Daoy (cell line): ENCODE measurements at regions not wholly inside any gene's neighbourhood (a gene's known extent, or its start where the extent isn't known, plus 50 kb on each side); places are given as distances from the start of the nearest gene placed in this dataset.

ENCODE experiments used
- DNase-seq: peaks from one replicate; pipeline ENCODE4 v3.0.0-alpha.2; 2015; ENCODE audit warnings: low read depth

DNA sequence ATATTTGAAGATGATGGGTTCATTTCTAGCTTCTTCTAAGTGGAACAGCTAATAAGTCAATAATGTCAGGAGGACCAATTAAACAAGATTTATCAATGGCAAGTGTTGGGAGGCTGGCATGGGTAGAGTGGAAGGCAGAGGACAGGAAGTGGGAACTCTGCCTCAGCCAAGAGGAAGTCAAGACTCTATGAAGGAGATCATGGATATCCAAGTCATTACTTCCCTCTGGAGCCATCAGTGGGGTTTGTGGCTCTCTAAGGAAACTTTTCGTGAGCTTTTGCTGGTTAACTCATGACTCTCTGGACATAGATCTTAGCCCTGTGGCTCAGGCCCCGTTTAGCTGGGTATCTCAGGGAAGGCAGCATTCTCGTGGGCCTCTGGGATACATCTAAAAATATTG lies 410.4 kb upstream of the ID2 start:
- no peak for DNase-seq

DNA sequence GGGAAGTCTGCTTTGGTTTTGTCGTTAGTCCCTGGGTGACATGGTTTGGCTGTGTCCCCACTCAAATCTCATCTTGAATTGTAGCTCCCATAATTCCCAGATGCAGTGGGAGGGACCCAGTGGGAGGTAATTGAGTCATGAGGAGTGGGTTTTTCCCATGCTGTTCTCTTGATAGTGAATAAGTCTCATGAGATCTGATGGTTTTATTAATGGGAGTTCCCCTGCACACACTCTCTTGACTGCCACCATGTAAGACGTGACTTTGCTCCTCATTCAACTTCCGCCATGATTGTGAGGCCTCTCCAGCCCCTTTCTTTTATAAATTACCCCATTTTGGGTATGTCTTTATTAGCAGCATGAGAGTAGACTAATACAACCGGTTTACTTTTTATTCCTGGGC lies 405.8 kb upstream of the ID2 start:
- DNase-seq: no peak

DNA sequence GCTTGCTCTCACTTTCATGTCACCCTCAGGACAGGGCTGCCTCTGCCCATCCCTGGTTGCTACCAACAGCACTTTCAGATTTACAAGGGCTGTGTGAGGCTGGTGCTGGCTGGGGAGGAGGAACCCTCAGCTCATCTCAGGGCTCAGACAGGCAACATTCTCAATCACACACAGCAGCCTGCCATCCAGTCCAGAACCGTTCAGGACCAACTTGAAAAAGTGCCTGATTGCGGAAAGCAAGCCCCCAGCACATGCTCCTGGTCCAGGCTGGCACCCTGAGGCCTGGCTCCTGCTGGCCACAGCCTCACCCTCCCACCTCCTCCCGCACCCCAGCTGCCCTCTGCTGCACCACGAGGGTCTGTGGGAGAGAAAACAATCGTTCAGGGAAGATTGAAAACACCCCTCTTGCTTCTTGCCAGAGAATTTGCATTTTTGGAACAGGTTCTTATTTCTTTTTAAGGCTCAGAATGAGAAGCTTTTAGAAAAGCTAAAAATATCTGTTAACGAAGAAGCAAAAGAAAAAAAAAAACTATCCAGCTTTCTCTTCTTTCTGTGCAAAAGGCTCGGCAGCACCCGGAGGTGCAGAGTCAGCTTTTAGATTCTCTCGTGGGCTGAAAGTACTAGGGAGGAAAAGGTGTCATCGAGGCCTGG lies 403.8 kb upstream of the ID2 start:
- no peak for DNase-seq

DNA sequence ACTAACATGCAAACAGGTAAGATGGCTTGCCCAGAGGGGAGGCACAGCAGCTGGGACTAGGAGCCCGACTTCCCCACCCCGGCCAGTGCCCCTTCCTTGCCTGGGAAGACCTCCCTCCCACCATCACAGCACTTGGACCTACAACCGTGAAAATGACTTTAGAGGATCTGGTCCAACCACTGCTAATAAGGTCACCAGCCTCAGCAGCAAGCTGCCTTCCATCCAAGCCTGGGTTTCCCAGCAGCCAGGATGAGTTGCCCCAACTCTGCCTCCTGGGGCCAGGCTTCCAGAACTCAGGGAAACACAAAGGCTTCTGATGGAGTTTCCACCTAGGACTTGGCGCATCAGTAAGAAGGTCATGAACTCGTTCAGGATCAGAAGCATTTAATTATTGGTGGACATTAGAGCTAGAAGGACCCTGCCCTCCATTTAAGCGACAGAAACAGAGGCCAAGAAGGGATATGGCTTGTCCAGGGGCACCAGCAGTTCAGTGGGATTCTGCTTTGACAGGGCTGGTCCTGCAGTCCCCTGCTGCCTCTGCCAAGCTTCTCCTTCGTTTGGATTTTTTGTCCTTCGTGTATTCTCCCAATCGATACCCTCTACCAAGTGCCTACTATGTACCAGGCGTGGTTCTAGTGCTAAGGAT lies 403.0 kb upstream of the ID2 start:
- no peak for DNase-seq

DNA sequence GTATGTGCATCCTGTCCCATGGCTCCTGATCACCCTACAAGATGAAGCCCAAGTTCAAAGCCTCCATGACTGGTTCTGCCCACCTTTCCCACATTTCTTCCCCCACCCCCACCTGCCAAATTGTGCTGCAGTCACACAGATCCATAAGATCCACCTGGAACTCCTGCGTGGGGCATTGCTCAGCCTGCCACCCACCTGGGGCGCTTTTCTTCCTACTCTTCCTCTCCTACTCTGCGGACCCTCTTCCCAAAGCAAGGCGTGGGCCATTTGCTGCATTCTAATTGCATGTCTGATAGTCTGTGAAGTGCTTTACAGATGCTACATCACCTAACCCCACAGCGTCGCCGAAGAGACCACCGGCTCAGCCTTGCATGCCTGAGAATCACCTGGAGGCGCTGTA lies 402.4 kb upstream of the ID2 start:
- DNase-seq: no peak

DNA sequence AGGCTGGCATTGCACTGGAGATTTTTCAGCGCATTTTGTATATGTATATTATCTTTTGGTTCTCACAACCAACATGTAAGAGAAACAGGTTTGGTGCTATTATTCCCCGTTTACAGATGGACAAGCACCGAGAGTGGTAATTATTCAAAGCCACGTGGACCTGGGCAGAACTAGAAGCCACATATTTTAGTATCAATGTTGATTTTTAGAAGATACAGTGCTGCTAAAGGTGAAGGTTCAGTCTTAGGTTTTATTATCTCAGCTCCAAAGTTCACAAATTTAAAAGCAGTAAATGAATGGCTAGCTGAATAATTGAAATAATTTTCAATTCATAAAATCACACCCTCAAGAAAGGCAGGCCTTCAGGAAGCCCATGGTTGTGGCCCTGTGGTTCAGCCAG lies 400.6 kb upstream of the ID2 start:
- no peak for DNase-seq

DNA sequence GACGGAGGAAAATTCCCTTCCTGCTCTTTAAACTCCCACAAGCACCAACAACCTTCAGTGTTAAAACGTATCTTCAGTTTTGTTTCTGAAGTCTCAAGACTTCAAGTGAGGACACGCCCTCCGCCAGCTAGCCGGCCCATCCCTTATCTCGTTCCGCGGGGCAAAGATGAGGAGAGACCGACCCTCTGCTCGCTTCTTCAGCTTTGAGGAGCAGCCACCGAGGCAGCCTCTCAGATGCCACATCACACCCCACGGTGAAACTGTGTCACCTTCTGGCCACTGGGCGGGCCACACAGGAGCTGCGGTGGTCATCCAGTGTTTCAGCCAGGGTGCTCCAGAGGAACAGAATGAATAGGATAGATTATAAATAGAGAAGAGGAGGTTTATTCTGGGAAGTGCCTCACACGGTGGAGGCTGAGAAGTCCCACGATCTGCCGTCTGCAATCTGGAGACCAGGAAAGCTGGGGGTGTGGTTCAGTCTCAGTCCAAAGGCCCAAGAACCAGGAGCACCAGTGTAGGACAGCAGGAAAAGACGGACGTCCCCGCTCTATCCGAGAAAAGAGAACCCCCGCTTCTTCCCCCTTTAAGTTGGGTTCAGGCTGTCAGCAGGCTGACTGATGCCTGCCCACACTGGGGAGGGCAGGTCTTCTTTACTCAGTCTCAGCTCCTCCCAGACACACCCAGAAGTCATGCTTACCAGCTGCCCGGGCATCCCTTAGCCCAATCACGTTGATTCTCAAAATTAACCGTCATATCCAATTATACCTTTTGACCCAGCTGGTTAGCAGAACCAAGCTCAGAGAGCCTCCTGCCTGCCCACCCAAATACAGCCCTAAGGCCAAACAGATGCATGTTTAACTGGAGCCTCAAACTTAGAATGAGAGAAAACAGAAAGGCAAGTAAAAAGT lies 399.7 kb upstream of the ID2 start:
- no peak for DNase-seq

DNA sequence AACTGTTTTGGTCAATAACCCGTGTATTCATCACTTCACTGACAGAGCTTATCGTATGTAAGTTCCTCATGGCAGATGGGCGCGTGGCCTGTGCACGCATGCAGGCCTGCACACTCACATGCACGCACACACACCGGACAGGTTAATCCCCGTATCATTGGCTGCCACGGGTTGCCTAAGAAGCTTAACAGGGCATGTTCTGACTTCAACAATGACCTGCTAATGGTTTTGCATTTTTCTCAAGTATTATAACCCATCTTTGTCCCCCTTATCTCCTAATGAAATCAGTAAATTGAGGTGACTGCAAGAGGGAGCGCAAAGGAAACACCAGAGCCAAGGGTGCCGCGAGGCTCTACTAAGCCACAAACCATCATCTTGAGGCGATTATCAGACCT lies 399.0 kb upstream of the ID2 start:
- no peak for DNase-seq

DNA sequence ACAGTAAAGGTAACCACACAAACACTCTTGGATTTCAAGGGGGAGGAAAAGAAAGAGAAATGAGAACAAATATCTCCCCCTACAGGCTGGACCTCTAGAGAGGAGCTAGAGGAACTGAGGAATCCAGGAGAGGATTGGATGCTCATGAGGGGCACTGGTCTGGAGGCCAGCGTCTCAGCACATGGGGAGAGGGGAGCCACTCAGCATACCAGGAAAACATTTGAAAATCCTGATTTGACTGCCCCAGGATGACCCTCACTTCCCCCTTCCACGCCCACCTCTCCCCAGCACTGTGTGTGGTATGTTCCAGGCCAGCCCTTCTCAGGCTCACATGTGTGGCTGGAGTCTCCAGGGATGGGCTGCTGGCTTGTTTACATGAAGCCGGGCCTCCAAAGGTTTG lies 396.8 kb upstream of the ID2 start:
- DNase-seq: no peak

DNA sequence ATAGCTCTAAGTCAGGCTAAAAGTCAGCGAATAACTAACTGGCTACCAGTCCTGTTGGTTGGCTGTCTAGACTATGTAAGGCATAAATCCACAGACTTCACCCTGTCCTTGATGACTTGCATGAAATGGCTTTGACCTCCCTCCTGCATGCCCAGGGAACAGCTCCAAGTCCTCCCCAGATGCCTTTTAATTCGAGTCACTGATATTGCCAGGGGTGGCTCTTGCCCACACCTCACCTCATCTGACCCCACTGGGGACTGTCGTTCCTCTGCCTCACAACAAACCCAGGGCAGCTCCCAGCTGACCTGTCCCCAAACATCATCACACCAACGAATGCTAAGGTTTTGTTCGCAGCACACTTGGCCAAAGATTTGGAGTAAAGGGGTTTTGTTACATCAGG lies 396.0 kb upstream of the ID2 start:
- no peak for DNase-seq

DNA sequence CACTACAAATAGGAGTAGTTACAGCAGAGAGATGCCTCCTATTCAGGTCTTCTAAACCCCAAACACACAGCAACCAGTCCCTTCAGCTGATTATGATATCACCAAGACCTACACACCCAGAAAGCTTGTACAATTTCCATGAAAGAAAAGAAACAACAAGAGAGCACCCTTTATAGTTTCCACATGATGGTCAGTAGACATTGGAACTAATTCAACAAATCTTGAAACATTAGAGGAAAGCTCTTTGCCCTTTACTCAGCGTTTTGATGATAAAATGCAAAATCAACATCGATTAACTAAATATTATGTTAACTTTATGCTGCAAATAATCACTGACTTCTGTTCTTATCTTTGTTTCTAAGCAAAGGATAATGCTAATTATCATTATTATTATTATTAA lies 393.6 kb upstream of the ID2 start:
- no peak for DNase-seq

DNA sequence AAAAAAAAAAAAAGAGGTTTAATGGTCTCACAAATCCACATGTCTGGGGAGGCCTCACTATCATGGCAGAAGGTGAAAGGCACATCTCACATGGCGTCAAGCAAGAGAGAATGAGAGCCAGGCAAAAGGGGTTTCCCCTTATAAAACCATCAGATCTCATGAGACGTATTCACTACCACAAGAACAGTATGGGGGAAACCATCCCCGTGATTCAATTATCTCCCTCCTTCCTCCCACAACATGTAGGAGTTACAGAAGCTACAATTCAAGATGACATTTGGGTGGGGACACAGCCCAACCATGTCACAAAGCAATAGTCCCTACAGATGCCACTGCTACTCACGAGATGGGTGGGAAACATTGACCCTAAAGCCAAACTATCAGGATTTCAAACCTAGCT lies 392.7 kb upstream of the ID2 start:
- no peak for DNase-seq

DNA sequence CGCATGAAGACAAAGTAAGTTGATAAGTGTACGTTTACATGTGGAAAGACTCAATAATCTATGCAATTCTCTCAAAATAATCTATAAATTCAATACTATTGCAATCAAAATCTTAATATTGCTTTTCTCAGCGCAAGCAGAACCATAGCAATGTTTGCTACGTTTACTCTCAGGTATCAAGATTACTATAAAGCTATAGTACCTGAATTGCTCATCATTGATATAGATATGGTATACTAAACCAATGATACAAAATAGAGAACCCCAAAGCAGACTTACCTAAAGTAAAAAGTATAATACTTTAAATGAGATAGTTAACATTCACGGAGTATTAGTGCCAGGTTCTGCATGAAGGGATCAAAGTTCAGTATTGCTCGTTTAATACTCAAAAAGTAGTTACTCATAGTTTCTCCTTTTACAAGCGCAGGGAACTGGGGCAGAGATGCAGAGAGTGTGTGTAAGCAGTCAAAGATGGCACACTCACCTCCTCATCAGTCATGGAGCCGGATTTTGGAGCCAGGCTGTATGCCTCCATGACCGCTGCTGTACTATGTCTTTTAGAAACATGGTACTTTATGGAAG lies 391.0 kb upstream of the ID2 start:
- DNase-seq: no peak

DNA sequence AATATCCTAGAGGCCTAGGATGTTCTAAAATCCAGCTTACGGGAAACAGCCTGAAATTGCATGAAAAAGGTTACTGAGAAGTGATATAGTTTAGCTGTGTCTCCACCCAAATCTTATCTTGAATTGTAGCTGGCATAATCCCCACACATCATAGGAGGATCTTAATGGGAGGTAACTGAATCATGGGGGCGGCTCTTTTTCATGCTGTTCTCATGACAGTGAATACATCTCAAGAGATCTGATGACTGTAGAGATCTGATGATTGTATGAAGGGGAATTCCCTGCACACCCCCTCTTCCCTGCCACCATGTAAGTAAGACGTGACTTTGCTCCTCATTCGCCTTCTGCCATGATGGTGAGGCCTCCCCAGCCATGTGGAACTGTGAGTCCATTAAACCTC lies 385.6 kb upstream of the ID2 start:
- no peak for DNase-seq

DNA sequence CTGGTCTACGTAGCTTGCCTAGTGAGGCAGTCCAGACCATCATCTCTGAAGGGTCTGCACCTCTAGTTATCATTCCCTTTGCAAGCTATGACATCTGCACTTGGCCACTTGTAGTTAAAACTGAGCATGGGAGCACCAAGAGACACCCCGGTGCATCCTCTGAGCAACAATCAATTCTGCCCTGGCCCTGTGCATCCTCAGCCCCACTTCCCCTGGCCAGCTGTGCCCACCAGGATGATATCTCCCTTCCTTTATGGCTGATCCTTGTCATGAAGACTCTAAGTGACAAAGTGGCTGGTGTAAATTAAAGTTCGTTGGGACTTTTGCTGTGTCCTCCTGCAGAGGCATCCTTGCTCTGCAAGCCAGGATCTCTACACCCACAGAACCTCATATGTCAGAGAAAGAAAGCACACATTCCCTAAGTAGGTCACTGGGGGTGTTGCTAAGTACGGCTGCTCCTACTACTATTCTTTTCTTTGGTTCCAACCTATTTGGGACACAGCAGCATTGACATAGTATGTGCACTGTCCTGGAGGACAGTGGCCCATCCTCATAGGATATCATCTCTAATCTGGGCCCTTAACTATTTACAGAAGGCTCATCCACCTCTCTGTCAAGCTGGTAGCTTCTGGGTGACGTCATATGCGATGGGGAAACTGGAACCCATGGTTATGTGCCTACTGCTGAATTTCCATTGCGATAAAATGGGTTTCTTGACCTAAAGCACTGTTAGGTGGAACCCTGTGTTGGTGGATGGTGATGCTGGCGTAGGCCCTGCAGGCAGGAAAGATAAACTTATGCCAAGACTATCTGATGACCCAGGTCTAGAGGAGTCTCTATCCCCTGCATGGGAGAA lies 384.3 kb upstream of the ID2 start:
- DNase-seq: no peak

DNA sequence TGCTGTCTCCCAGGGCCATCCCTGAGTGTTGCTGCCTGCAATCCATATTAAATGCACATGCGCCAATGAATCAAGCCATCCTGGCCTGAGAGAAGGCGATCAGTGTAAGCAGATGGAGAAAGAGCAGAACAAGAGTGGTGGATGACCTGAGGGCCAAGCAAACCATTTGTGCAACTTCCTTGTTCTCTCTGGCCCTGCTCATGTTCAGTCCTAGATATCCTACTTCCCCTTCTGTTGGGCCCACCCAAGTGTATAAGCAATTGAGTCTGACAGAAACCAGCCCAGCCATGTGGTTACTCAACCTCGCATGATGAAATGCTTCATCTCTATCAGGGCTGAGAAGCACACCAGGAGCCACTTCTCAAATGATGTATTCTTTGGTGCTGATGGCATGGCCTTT lies 383.1 kb upstream of the ID2 start:
- no peak for DNase-seq

DNA sequence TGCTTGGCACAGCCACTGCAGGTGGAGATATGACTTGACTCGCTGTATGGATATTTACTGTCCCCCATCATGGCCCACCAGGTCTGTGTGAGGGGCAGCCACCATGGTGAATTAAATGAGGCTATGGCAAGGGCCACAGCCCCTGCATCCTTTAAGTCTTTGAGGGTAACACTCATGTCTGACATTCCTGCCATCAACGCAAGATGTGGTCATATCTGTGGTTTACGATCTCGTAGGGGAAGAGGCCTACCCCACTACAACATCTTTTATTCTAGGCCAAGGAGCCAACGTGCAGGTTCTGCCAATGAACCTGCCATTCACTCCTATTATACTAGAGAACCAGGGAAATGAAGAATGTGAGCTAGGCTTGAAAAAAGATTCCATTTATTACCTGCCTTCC lies 381.6 kb upstream of the ID2 start:
- DNase-seq: no peak

DNA sequence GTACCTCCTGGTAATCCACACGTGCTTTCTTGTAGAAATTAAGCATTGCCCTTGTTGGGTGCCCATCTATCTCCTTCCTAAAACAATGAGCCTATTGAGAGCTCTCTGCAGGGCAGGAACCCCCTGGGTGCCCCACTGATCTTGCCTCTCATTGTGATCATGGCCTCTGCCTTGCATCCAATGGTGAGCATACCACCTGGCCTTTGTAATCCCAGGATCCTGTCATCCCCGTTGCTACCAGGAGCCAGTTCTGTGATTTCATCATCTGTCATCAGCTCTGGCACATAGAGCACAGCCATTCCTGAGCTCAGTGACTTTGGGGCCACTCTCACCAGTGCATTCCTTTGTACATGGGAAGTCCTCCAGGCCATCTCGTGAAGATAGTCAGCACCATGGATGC lies 381.0 kb upstream of the ID2 start:
- no peak for DNase-seq

DNA sequence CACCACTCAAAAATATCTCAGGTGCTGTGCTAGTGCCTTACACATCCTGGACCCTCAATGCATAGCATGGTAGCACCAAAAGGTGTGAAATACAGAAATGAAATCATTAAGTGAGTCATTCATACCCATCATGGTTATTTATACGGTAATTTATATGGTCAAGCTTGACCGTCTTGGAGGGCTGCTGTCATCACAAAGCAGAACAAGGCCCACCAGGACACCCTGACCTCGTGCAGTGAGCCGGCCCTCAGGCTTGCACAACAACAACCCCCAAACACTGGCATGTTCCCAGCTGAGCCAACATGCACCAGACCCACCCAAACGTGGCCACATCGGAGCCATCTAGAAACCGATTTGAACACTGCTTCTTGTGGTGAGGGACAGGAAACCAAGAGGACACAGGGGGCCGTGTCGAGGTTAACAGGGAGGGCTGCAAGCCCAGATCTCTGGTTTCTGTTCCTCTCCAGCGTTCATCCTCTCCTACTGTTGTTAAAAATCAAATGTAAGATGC lies 378.5 kb upstream of the ID2 start:
- no peak for DNase-seq

DNA sequence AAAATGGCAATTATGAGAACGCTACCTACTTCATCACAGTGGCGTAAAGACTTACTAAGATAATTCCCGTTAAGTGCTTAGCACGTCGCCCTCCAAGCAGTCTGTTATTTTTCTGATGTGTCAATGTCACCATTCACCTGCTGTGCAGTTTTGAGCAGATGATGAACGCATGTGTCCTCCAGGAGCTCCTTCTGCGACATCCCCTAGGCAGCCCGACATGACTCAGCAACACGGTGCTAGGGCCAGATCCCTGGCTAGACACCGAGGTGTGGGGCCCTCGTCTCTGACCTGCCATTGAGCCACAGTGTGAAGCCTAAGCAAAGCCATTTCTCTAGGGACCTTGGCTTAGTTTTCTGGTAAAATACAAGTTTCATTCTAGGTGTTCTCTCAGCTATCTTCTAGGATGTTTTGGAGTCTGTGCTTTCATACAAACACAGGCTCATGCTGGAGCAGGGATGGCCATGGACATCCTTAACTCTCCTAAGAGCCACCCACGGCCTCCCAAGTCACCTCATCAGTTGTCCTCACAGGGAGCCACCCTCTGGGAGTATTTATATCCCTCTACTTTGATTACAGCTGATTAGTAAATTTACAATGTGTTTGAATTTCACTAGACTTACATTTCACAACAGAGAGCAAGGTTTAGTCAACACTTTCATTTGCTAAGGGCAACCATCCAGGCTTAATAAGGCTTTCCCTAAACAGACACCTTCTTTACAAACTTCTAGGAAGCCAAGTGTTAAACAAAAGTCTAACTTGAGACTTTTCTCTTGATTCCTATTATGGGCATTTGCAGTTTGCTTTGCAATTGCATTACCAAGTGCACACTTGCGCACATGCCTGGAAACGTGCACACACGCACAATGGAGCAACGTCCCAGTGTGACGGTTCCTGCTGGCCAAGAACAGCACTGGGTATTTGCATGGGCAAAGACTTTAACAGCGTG lies 376.8 kb upstream of the ID2 start:
- no peak for DNase-seq
